ENCODE measurements at regions not wholly inside any gene's neighbourhood (a gene's known extent, or its start where the extent isn't known, plus 50 kb on each side); places are given as distances from the start of the nearest gene placed in this dataset.

DNA sequence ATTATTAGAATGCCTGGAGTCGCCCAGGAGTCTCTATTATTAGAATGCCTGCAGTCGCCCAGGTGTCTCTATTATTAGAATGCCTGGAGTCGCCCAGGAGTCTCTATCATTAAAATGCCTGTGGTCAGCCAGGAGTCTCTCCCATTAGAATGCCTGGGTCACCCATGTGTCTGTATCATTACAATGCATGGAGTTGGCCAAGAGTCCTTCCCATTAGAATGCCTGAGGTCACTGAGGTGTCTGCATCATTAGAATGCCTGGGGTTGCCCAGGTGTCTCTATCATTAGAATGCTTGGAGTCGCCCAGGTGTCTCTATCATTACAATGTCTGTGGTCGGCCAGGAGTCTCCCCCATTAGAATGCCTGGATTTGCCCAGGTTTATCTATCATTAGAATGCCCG, 66.9 kb downstream of the RNF187 start (continued):
- no peak for TF ChIP-seq NANOG (IDR thresholded peaks at IDR 0.05; ENCODE audit: borderline replicate concordance)

DNA sequence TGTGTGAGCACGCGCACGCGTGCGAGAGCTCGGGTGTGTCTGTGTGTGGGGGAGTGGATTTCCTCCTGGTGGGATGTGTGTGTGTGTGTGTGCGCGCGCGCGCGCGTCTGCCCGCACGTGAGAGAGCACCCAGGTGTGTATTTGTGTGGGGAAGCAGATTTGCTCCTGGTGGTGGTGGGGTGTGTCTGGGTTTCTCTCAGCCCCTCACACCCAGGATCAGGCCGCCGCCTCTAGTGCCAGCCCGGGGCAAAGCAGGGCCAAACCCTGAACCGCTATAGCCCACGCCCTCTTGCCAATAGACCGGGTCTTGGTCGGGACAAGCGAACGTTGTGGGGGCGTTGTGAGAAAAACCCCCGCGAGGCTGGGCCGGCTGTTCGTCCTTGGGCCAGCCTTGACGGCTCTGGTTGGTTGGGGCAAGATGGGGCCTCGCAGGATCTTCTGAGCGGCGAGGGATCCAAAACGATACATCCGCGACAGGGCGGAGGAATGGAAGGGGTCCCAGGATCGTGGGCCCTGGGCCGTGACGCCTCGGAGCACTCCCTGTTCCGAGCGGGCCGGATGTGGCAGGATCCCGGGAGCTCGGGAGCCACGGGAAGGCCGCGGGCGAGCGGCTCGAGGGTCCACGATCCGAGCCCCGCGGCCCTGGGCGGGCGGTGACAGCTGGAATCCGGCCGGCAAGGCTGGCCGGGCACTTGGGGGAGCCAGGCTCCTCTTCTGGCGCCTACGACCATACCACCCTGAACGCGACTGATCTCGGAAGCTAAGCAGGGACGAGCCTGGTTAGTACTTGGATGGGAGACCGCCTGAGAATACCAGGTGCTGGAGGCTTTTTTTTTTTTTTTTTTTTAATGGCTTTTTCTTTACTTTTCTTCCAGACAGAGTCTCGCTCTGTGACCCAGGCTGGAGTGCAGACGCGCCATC, 68.2 kb downstream of the RNF187 start:
- Histone ChIP-seq H3K4me2 (no peak overlapping the region), H2AFZ (no peak overlapping the region), H3F3A (replicated peaks; ENCODE audit: low read depth) (no peaks in the 10 kb centered on the region), H3K79me2 (replicated peaks; ENCODE audit: insufficient read depth) (no peaks in the 10 kb centered on the region), H3K36me3 (ENCODE audit: insufficient read depth) (no peaks in the 10 kb centered on the region), H3K4me3 (no peak overlapping the region), H3K27me3 (ENCODE audit: insufficient read depth) (peaks cover 50% of the 10 kb centered on the region), H4K20me1 (replicated peaks; ENCODE audit: insufficient read depth) (no peaks in the 10 kb centered on the region; the same call in 1 of the 2 replicates), H3K4me1 (ENCODE audit: insufficient read depth) (no peaks in the 10 kb centered on the region), H3K27ac (ENCODE audit: low read depth) (no peak overlapping the region), H3K9me2 (ENCODE audit: insufficient read depth) (no peaks in the 10 kb centered on the region)
- Mint-ChIP-seq H3K27me3 (ENCODE audit: insufficient read depth, low read depth, poor library complexity) (peaks cover 54% of the 10 kb centered on the region), H3K36me3 (ENCODE audit: low read depth) (no peaks in the 10 kb centered on the region), H3K4me1 (no peaks in the 10 kb centered on the region), H3K27ac (no peak overlapping the region), H3K9me3 (peaks cover 40% of the 10 kb centered on the region), H3K4me3 (no peak overlapping the region)
- peak; percentile 63 for ATAC-seq
- no peak for DNase-seq (ENCODE audit: low spot score)
- no peak for TF ChIP-seq NANOG (IDR thresholded peaks at IDR 0.05; ENCODE audit: borderline replicate concordance)
- TF ChIP-seq, protein P1, sequence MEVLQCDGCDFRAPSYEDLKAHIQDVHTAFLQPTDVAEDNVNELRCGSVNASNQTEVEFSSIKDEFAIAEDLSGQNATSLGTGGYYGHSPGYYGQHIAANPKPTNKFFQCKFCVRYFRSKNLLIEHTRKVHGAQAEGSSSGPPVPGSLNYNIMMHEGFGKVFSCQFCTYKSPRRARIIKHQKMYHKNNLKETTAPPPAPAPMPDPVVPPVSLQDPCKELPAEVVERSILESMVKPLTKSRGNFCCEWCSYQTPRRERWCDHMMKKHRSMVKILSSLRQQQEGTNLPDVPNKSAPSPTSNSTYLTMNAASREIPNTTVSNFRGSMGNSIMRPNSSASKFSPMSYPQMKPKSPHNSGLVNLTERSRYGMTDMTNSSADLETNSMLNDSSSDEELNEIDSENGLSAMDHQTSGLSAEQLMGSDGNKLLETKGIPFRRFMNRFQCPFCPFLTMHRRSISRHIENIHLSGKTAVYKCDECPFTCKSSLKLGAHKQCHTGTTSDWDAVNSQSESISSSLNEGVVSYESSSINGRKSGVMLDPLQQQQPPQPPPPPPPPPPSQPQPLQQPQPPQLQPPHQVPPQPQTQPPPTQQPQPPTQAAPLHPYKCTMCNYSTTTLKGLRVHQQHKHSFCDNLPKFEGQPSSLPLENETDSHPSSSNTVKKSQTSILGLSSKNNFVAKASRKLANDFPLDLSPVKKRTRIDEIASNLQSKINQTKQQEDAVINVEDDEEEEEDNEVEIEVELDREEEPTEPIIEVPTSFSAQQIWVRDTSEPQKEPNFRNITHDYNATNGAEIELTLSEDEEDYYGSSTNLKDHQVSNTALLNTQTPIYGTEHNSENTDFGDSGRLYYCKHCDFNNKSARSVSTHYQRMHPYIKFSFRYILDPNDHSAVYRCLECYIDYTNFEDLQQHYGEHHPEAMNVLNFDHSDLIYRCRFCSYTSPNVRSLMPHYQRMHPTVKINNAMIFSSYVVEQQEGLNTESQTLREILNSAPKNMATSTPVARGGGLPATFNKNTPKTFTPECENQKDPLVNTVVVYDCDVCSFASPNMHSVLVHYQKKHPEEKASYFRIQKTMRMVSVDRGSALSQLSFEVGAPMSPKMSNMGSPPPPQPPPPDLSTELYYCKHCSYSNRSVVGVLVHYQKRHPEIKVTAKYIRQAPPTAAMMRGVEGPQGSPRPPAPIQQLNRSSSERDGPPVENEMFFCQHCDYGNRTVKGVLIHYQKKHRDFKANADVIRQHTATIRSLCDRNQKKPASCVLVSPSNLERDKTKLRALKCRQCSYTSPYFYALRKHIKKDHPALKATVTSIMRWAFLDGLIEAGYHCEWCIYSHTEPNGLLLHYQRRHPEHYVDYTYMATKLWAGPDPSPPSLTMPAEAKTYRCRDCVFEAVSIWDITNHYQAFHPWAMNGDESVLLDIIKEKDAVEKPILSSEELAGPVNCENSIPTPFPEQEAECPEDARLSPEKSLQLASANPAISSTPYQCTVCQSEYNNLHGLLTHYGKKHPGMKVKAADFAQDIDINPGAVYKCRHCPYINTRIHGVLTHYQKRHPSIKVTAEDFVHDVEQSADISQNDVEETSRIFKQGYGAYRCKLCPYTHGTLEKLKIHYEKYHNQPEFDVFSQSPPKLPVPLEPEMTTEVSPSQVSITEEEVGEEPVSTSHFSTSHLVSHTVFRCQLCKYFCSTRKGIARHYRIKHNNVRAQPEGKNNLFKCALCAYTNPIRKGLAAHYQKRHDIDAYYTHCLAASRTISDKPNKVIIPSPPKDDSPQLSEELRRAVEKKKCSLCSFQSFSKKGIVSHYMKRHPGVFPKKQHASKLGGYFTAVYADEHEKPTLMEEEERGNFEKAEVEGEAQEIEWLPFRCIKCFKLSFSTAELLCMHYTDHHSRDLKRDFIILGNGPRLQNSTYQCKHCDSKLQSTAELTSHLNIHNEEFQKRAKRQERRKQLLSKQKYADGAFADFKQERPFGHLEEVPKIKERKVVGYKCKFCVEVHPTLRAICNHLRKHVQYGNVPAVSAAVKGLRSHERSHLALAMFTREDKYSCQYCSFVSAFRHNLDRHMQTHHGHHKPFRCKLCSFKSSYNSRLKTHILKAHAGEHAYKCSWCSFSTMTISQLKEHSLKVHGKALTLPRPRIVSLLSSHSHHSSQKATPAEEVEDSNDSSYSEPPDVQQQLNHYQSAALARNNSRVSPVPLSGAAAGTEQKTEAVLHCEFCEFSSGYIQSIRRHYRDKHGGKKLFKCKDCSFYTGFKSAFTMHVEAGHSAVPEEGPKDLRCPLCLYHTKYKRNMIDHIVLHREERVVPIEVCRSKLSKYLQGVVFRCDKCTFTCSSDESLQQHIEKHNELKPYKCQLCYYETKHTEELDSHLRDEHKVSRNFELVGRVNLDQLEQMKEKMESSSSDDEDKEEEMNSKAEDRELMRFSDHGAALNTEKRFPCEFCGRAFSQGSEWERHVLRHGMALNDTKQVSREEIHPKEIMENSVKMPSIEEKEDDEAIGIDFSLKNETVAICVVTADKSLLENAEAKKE (CRISPR knock-in tag; IDR thresholded peaks at IDR 0.05): no peak
- TF ChIP-seq ZNF114 (CRISPR knock-in tag; IDR thresholded peaks at IDR 0.05): no peak
- no peak for TF ChIP-seq JUNB (IDR thresholded peaks at IDR 0.05; ENCODE audit: unreplicated experiment)
- TF ChIP-seq EZH2phosphoT487 (IDR thresholded peaks at IDR 0.05; ENCODE audit: unreplicated experiment): no peak
- TF ChIP-seq, protein P2, sequence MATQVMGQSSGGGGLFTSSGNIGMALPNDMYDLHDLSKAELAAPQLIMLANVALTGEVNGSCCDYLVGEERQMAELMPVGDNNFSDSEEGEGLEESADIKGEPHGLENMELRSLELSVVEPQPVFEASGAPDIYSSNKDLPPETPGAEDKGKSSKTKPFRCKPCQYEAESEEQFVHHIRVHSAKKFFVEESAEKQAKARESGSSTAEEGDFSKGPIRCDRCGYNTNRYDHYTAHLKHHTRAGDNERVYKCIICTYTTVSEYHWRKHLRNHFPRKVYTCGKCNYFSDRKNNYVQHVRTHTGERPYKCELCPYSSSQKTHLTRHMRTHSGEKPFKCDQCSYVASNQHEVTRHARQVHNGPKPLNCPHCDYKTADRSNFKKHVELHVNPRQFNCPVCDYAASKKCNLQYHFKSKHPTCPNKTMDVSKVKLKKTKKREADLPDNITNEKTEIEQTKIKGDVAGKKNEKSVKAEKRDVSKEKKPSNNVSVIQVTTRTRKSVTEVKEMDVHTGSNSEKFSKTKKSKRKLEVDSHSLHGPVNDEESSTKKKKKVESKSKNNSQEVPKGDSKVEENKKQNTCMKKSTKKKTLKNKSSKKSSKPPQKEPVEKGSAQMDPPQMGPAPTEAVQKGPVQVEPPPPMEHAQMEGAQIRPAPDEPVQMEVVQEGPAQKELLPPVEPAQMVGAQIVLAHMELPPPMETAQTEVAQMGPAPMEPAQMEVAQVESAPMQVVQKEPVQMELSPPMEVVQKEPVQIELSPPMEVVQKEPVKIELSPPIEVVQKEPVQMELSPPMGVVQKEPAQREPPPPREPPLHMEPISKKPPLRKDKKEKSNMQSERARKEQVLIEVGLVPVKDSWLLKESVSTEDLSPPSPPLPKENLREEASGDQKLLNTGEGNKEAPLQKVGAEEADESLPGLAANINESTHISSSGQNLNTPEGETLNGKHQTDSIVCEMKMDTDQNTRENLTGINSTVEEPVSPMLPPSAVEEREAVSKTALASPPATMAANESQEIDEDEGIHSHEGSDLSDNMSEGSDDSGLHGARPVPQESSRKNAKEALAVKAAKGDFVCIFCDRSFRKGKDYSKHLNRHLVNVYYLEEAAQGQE (IDR thresholded peaks at IDR 0.05; ENCODE audit: unreplicated experiment): no peak
- TF ChIP-seq, protein P3, sequence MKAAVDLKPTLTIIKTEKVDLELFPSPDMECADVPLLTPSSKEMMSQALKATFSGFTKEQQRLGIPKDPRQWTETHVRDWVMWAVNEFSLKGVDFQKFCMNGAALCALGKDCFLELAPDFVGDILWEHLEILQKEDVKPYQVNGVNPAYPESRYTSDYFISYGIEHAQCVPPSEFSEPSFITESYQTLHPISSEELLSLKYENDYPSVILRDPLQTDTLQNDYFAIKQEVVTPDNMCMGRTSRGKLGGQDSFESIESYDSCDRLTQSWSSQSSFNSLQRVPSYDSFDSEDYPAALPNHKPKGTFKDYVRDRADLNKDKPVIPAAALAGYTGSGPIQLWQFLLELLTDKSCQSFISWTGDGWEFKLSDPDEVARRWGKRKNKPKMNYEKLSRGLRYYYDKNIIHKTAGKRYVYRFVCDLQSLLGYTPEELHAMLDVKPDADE (IDR thresholded peaks at IDR 0.05): no peak
- no peak for TF ChIP-seq STAT1 (IDR thresholded peaks at IDR 0.05; ENCODE audit: unreplicated experiment)
- no peak for TF ChIP-seq CREB1 (CRISPR knock-in tag; IDR thresholded peaks at IDR 0.05; ENCODE audit: low read depth)
- TF ChIP-seq, protein P4, sequence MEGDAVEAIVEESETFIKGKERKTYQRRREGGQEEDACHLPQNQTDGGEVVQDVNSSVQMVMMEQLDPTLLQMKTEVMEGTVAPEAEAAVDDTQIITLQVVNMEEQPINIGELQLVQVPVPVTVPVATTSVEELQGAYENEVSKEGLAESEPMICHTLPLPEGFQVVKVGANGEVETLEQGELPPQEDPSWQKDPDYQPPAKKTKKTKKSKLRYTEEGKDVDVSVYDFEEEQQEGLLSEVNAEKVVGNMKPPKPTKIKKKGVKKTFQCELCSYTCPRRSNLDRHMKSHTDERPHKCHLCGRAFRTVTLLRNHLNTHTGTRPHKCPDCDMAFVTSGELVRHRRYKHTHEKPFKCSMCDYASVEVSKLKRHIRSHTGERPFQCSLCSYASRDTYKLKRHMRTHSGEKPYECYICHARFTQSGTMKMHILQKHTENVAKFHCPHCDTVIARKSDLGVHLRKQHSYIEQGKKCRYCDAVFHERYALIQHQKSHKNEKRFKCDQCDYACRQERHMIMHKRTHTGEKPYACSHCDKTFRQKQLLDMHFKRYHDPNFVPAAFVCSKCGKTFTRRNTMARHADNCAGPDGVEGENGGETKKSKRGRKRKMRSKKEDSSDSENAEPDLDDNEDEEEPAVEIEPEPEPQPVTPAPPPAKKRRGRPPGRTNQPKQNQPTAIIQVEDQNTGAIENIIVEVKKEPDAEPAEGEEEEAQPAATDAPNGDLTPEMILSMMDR (conservative IDR thresholded peaks at IDR 0.05; ENCODE audit: low read depth in 2 of 2): no peak
- no peak for TF ChIP-seq ZNF331 (CRISPR knock-in tag; IDR thresholded peaks at IDR 0.05; ENCODE audit: low read depth)
- TF ChIP-seq POLR2AphosphoS5 (IDR thresholded peaks at IDR 0.05; ENCODE audit: low read depth): no peak

Data from GM23338 (cell line).